Activated CD8-positive, alpha-beta memory T cell treated with anti-CD3 and anti-CD28 coated beads, Interleukin-2, amount 50 U/mL, for 24 hours (primary cell): ENCODE measurements at regions not wholly inside any gene's neighbourhood (a gene's known extent, or its start where the extent isn't known, plus 50 kb on each side); places are given as distances from the start of the nearest gene placed in this dataset.

Experiments used
- DNase-seq: peaks from one replicate; pipeline ENCODE4 v3.0.0-alpha.2; 2020; ENCODE audit errors: extremely low read depth

DNA sequence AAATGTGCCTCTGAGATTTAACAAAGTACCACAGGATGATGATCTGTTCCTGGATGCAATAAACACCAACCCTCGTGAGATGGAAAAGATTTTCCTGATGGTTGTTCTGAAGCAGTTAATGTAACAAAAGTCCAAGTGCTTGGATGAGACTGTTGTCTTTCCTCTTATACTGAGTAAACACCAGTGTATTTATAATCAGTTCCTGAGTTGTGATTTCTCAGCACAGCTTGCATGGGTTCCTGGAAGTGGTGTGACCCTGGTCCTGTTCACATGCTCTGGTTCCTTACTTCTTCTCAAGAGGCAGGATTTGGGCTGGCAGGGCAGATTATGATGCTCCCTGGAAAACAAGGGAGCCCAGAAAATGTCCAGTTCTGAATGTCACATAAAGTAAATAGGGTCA, 208.2 kb upstream of the USP24 start:
- no peak for DNase-seq

DNA sequence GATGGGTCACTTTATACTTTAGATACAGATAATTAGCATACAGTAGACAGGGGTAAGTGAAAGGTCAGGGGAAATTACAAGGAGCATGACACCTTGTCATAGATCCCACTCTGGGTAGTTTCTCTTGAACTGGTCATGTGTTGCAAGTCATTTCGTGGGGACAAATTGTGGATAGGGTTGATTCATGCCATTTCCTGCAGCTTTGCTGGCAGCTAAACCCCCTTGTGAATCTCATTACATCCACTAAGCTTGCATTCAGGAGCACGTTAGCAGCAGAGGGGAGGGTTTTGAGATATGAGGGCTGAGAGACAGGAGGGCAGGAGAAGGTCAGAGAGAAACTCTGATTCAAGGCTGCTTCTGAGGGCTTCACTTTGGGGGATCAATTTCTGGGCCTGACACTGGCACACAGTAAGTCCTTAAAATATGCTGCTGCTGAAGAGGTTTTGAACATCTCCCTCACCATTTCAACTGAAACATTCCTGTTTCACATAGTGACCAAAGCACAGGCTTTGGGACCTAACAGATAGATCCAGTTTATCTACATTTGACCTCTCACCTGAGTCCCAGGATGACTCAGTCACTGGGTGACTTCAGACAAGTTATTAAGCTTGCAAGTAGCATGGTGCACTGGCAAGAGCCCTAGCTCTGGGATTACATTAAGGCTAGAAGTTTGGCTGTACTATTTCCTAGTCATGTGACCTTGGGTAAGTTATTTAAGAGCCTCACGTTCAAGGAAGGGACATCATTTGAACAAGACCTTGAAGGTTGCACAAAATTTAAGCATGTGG, 206.0 kb upstream of the USP24 start:
- DNase-seq: no peak

GRCh38 chr1:55420026-55420425, 204.9 kb upstream of the USP24 start:
- no peak for DNase-seq

GRCh38 chr1:55418208-55419000, 203.2 kb upstream of the USP24 start:
- no peak for DNase-seq

GRCh38 chr1:55416164-55416842, 201.1 kb upstream of the USP24 start:
- DNase-seq: no peak

GRCh38 chr1:55413286-55413685, 198.1 kb upstream of the USP24 start:
- DNase-seq: no peak

- DNase-seq: no peak
Measured at GRCh38 chr1:55412060-55412459, 196.9 kb upstream of the USP24 start.

DNA sequence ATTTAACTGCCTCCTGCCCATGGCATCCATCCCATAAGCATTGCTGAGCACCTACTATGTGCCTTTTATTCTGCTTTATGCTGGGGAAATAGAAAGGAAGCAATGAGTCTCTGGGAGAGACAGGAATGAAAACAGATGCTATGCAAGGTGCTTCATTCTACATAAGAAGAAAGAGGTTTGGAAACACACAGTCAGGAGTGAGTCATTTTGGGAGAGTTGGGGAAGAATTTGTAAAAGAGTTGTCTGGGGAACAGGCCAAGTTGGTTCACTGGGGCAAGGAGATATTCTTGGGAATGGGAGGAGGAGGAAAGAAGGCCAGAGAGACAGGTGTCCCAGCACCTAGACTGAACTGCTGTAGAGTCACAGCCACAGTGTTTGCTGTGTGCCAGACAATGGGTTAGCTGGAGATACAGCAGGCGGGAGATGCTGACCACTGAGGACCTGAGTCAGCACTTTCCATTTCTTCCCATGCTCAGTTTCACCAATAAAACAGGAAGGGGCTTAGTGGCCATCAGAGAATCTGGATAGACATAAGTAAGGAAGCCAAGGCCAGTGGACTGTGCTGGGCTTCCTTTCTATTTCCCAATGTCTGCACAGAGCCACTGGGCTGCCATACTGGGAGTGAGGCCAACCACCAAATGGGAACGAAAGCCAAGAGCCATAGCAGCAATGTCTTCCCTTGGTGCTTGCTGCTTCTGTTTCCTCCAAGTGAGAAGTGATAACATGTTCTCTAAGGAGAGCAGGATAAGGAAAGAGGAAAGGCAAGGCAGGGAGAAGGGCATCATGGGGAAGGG, 187.7 kb upstream of the USP24 start:
- DNase-seq: no peak

DNA sequence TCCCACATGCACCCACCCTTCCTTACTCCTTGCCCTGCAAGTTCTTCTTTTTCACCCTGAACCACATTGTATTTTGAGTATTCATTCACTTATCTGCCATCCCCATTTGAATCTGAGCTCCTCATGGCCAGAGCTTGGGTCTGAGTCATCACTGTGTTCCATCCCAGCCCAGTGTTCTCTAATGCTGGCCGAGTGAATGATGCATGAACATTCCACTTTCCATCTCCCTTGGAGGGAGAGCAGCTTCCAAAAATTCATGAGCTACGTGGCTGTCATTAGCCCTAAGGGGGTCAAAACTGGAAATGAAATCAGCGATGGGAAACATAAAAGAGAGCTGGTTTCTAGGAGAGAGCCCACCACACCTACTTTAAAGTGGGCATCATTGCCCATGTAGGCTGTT, 187.0 kb upstream of the USP24 start:
- no peak for DNase-seq

DNA sequence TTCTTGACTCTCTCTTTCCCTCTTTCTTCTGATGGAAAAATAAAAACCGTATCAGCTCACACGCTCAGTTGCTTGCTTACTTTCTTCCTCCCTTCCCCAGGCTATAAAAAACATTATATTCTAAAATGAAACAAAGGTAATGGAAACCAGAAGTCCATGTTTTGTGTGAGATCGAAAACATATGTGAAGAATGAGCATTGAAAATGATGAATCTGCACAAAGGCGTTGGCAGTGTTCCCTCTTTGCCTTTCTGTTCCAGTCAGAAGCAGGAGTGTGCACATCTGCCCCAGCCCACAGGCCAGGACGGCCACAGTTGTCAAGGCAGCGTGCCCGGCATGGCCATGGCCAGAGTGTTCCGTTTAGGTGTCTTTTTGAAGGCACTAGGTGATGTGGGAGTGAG, 185.3 kb upstream of the USP24 start:
- DNase-seq: no peak

GRCh38 chr1:55399346-55399745, 184.2 kb upstream of the USP24 start:
- no peak for DNase-seq

GRCh38 chr1:55396381-55396891, 181.3 kb upstream of the USP24 start:
- no peak for DNase-seq

DNA sequence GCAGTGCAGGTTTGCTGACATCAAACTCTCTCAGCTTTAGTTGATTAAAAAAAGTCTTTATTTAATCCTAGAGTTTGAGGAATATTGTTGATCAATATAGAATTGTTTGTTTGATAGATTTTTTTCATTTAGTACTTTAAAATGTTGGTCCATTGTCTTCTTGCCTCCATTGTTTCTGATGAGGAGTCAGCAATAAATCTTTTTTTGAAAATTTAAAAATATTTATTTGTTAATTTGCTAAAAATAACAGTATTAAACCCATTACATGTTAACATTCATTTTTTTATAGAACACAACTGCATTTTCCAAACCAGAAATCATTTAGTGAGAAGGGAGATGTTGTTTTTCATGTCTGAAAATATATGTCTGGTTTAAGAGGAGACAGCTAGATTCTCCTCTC, 173.8 kb upstream of the USP24 start:
- DNase-seq: no peak

GRCh38 chr1:55387145-55387544, 172.0 kb upstream of the USP24 start:
- DNase-seq: no peak

DNA sequence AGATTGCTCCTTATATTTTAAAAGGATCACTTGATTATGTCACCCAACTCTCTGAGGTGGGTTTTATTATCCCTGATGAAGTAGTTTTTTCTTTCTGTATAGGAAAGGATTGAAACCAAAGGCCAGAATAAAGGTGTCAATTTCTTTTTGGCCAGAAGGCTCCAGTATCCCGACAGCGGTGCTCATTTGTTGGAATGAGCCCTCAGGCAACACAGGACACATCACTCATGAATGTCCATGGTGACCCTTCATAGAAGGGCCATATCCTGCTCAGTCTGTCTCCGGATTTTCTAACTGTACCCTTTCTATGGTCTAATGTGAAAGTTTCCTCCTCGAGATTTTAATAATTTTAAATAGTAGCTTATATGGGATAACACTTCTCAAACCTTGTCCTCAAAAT, 171.3 kb upstream of the USP24 start:
- no peak for DNase-seq

GRCh38 chr1:55385402-55386018, 170.3 kb upstream of the USP24 start:
- no peak for DNase-seq

DNA sequence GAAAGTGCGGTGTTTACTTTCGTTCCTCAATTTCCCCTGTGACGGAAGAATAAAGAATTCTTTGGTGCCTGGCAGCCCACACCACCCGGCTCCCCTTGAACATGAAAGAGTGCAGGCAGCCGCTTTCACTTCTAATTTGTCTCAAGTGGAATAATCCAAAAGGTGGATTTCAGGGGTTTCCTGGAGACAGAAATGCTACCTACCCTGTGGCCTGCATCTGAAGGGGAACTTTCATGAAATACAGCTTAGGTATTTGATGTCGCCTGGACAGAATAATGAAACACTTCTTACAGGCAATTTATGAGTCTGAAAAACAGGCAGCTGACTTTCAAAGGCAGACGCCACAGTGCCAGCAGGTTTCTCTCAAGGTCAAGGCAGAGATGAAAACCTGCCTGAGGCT, 169.5 kb upstream of the USP24 start:
- no peak for DNase-seq

DNA sequence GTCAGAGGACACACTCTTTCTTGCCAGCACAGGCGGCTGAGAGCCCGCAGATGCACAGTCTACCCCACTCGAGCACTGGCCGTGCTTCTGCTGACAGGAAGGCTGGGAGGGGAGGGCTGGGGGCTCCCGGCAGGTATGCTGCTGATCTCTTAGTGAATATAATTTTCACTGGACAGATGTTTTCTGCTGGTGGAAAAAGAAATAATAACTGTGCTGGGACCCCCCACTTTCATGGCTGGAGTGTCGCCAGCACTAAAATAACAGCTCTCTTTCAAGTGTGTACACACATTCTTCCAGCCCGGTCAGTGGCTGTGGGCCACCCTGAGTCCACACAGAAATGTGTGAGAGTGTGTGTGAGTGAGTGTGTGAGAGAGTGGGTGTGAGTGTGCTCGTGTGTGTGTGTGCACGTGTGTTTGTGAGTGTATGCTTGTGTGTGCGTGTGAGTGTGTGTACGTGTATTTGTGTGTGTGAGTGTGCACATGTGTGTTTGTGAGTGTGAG, 167.7 kb upstream of the USP24 start:
- no peak for DNase-seq

DNA sequence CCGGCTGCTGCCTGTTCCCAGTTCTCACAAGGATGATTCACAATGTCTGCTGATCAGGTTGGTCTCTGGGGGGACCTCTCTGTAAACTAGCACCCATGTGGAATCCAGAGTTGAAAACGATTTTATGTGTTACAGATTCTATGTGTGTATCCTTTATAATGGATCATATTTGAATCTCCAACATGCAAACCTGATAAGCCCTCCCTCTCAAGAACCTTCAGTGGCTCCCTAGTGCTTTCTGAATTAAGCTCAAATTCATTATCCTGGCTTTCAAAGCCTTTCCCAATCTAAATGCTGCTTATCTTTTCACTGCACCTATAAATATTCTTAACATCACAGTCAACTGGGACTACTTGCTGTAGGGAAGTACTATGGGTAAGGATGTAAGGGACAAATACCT, 166.8 kb upstream of the USP24 start:
- DNase-seq: no peak

- no peak for DNase-seq
Measured at GRCh38 chr1:55381491-55381890, 166.3 kb upstream of the USP24 start.

GRCh38 chr1:55380355-55380970, 165.3 kb upstream of the USP24 start:
- no peak for DNase-seq
